GM12892 (cell line): ENCODE measurements at regions not wholly inside any gene's neighbourhood (a gene's known extent, or its start where the extent isn't known, plus 50 kb on each side); places are given as distances from the start of the nearest gene placed in this dataset.
A peak's percentile ranks its signal among the peaks of the same experiment; 100 is the strongest.

ENCODE experiments used
- DNase-seq: peaks from one replicate; pipeline ENCODE4 v3.0.0; 2011; ENCODE audit not compliant: insufficient read length
- FAIRE-seq: peaks from 2 replicates; lab custom pipeline; 2011; peaks lifted over from hg19 to GRCh38; lab: Jason Lieb, UNC
- POLR2A ChIP-seq: IDR thresholded peaks from 2 replicates; pipeline ENCODE4 v1.6.1; 2011; ENCODE audit warnings: low read depth, low read length, control low read depth
- POLR2AphosphoS5 ChIP-seq: IDR thresholded peaks from 2 replicates; pipeline ENCODE4 v1.6.1; 2011; ENCODE audit warnings: low read depth, low read length, control low read depth
- TAF1 ChIP-seq: IDR thresholded peaks from 2 replicates; pipeline ENCODE4 v1.6.1; 2011; ENCODE audit warnings: low read depth, mild to moderate bottlenecking, control low read depth, low read length, borderline replicate concordance

GRCh38 chr2:126482582-126483464 lies 173.1 kb upstream of the GYPC start:
- no peak for TF ChIP-seq POLR2AphosphoS5
- TF ChIP-seq POLR2A, result no peak
- no peak for TF ChIP-seq TAF1
- DNase-seq (no peak), FAIRE-seq (peak; percentile 40)

GRCh38 chr2:126494593-126494992 lies 161.4 kb upstream of the GYPC start:
- TF ChIP-seq POLR2AphosphoS5 (no peak), POLR2A (no peak), TAF1 (no peak)
- peak; percentile 46 for FAIRE-seq

GRCh38 chr2:126495189-126495588 lies 160.8 kb upstream of the GYPC start:
- DNase-seq, result no peak
- TF ChIP-seq TAF1 (no peak), POLR2A (no peak), POLR2AphosphoS5 (no peak)
- no peak for FAIRE-seq

More at GRCh38 chr2:126494593-126494992, 161.4 kb upstream of the GYPC start:
- no peak for DNase-seq

GRCh38 chr2:126496493-126496892 lies 159.5 kb upstream of the GYPC start:
- TF ChIP-seq TAF1, result no peak
- no peak for TF ChIP-seq POLR2AphosphoS5
- TF ChIP-seq POLR2A, result no peak
- no peak for DNase-seq
- peak; percentile 81 for FAIRE-seq

DNA sequence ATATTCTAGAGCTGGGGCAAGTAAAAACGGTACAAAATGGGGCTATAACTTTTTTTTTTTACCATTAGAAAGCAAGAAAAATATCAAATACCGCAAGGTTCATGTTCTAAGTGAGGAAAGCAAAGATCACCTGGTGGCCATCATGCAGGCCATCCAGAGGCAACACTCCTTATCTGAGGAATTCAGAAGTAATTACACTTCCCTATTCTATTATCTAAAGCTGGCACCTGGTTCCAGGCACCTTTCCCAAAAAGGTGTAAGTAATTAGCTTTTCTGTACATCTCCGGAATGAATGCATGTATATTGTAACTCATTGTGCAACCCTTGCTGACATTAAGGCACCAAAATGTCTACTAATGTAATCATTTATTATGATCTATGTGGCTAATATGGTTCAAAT lies 152.5 kb upstream of the GYPC start:
- FAIRE-seq (no peak), DNase-seq (no peak)
- TF ChIP-seq POLR2AphosphoS5 (no peak), POLR2A (no peak), TAF1 (no peak)

- FAIRE-seq, result no peak
- TF ChIP-seq TAF1, result no peak
- no peak for TF ChIP-seq POLR2AphosphoS5
These were observed 151.0 kb upstream of the GYPC start for GRCh38 chr2:126504949-126505348.

DNA sequence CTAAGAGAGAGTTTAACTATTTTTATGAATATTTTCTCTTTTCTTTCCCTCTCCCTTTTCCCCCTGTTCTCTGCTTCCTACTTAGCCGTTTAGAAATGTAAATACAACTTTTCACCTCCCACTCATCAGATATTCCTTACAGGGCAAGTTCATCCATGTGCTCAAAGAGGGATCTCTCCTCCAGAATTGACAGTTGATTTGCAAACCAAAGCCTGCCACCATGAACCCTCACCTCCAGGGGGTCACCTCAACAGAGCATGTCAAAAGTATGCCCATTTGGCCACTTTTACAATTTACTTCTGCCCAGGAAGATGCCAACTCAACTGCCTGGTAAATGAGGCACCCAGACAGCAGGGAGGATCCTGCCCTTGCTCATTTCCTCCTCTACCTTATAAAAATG lies 149.2 kb upstream of the GYPC start:
- TF ChIP-seq POLR2A (no peak), TAF1 (no peak), POLR2AphosphoS5 (no peak)
- no peak for FAIRE-seq
- DNase-seq, result no peak

More at GRCh38 chr2:126504949-126505348, 151.0 kb upstream of the GYPC start:
- DNase-seq, result no peak

DNA sequence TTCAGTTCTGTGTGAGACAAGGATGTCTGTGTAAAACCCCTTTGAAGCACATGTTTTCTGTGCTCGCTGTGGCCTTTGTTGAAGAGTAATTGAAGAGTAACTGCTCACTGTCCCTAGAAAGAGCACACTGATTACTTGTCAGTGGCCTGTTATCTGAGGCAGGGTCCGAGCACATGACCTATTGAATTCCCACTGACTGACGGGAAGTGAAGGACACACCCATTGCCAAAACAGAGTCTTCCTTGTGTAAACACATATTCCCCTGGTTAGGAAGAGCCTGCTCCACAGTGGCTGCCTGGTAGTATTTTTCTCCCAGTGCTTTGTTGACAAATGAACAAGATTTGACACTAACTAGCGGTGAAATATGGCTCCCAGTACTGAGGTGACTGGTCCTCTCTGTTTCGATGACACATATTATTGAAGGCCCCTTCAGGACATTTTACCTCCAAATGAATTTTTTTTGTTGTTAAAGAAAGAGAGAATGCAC lies 148.5 kb upstream of the GYPC start:
- peak; percentile 61 for FAIRE-seq
- no peak for DNase-seq
- no peak for TF ChIP-seq POLR2AphosphoS5
- TF ChIP-seq POLR2A, result no peak
- no peak for TF ChIP-seq TAF1

GRCh38 chr2:126510356-126510755 lies 145.6 kb upstream of the GYPC start:
- FAIRE-seq (no peak), DNase-seq (no peak)
- TF ChIP-seq POLR2AphosphoS5 (no peak), POLR2A (no peak), TAF1 (no peak)

DNA sequence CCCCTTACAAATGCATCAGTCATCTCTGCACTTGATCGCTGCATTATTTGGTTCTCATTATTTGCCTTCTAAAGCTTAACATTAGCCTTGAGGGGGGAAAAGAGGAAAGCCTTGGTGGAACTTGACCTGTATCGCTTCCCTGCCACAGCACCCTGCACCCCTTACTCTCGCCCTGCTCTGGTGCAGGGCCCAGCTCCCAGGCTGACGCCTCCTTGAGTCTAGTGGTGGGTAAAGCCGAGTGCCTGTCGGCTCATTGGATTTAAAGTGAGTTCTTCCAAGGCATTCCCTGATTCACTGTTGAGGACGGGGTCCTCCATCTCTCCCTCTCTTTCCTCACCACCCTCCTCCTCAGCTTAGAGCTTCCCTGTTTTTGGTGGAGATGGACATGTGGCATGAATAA lies 145.0 kb upstream of the GYPC start:
- DNase-seq (no peak), FAIRE-seq (no peak)
- no peak for TF ChIP-seq TAF1
- TF ChIP-seq POLR2A, result no peak
- no peak for TF ChIP-seq POLR2AphosphoS5

GRCh38 chr2:126512026-126512425 lies 143.9 kb upstream of the GYPC start:
- DNase-seq, result no peak
- FAIRE-seq, result no peak
- no peak for TF ChIP-seq POLR2AphosphoS5
- TF ChIP-seq POLR2A, result no peak
- TF ChIP-seq TAF1, result no peak

DNA sequence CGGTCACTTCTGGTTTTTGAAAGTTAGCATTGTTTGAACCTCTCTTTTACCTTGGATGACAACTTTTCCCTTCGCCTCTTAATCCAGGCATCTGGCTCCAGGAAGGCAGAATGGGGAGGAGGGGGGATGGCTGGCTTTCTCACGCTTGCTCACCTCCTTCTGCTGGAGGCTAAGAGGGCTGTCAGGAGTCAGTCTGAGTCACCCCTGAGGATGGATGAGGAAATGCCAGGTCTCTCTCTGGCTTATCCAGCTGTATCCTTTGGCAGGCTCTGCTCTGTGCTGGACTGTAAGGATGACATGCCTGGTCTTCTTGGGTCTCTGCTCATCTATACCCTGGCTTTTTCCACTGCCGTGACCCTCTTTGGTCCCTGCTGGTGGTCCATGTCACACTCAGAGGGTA lies 142.9 kb upstream of the GYPC start:
- DNase-seq (no peak), FAIRE-seq (no peak)
- no peak for TF ChIP-seq TAF1
- no peak for TF ChIP-seq POLR2A
- TF ChIP-seq POLR2AphosphoS5, result no peak
